ENCODE measurements at regions not wholly inside any gene's neighbourhood (a gene's known extent, or its start where the extent isn't known, plus 50 kb on each side); places are given as distances from the start of the nearest gene placed in this dataset.
"Not testable (repeated sequence)": the region's sequence is repeated elsewhere in the genome, so short reads cannot be mapped to it uniquely, and the experiment has no call there.

DNA sequence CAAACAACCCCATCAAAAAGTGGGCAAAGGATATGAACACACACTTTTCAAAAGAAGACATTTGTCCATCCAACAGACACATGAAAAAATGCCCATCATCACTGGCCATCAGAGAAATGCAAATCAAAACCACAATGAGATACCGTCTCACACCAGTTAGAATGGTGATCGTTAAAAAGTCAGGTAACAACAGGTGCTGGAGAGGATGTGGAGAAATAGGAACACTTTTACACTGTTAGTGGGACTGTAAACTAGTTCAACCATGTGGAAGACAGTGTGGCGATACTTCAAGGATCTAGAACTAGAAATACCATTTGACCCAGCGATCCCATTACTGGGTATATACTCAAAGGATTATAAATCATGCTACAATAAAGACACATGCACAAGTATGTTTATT is 288.7 kb downstream of the CXCL12 start:
- TF ChIP-seq CHD2 (IDR thresholded peaks at IDR 0.05; ENCODE audit: low read length, partially characterized antibody), result not testable (repeated sequence)
- TF ChIP-seq, protein P1, sequence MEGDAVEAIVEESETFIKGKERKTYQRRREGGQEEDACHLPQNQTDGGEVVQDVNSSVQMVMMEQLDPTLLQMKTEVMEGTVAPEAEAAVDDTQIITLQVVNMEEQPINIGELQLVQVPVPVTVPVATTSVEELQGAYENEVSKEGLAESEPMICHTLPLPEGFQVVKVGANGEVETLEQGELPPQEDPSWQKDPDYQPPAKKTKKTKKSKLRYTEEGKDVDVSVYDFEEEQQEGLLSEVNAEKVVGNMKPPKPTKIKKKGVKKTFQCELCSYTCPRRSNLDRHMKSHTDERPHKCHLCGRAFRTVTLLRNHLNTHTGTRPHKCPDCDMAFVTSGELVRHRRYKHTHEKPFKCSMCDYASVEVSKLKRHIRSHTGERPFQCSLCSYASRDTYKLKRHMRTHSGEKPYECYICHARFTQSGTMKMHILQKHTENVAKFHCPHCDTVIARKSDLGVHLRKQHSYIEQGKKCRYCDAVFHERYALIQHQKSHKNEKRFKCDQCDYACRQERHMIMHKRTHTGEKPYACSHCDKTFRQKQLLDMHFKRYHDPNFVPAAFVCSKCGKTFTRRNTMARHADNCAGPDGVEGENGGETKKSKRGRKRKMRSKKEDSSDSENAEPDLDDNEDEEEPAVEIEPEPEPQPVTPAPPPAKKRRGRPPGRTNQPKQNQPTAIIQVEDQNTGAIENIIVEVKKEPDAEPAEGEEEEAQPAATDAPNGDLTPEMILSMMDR (IDR thresholded peaks at IDR 0.05), result not testable (repeated sequence)
